SK-N-SH (cell line): ENCODE measurements at regions not wholly inside any gene's neighbourhood (a gene's known extent, or its start where the extent isn't known, plus 50 kb on each side); places are given as distances from the start of the nearest gene placed in this dataset.

Experiments used
- CTCF ChIA-PET: fragments of 300-600, 350-600 bp; formaldehyde crosslinking; extraction: SDS; loops from one replicate; lab custom pipeline; 2021; lab: Yijun Ruan, JAX
- POLR2A ChIA-PET: fragments of 350-600 bp; sonication (Branson Sonifier 250); formaldehyde crosslinking; extraction: SDS; loops from one replicate; lab custom pipeline; 2020; ENCODE audit warnings: antibody characterized with exemption, inconsistent platforms; lab: Yijun Ruan, JAX
- DNase-seq: peaks from one replicate; pipeline ENCODE4 v3.0.0; 2012
- H2AFZ ChIP-seq: fragments of 200-600 bp; sonication (generic); 2 replicates; pipeline ENCODE4 v1.8.1; 2016; ENCODE audit warnings: antibody characterized with exemption, mild to moderate bottlenecking, low read depth
- H3F3A ChIP-seq: fragments of 200-600 bp; sonication (generic); replicated peaks from 2 replicates; pipeline ENCODE3; 2016; ENCODE audit warnings: antibody characterized with exemption, mild to moderate bottlenecking; ENCODE audit not compliant: insufficient read depth
- H3K27ac ChIP-seq, 2 experiments: fragments of 200-500 bp in 1 of 2; fragments of 200-600 bp in 1 of 2; sonication (Bioruptor generic) in 1 of 2; sonication (generic), shearing (Covaris generic) in 1 of 2; 2 replicates each; pipeline versions ENCODE4 v1.5.1 to v1.6.1; 2014 to 2016; ENCODE audit warnings: low read depth in 2 of 2, inconsistent platforms in 1 of 2, low read length in 1 of 2, mild to moderate bottlenecking in 1 of 2, mixed read lengths in 1 of 2
- H3K27me3 ChIP-seq: fragments of 200-600 bp; sonication (generic), shearing (Covaris generic); 2 replicates; pipeline ENCODE4 v1.6.1; 2016; ENCODE audit warnings: mixed run types; ENCODE audit not compliant: insufficient read depth
- H3K36me3 ChIP-seq, 2 experiments: fragments of 200-500 bp in 1 of 2; fragments of 200-600 bp in 1 of 2; sonication (Bioruptor generic) in 1 of 2; sonication (generic) in 1 of 2; replicated peaks in 1 of 2; 2 replicates each; pipeline versions ENCODE3 to v1.5.1; 2014 to 2016; ENCODE audit warnings: low read length in 1 of 2, mild to moderate bottlenecking in 1 of 2; ENCODE audit not compliant: insufficient read depth in 2 of 2, control insufficient read depth in 1 of 2
- H3K4me1 ChIP-seq, 2 experiments: fragments of 200-500 bp in 1 of 2; fragments of 200-600 bp in 1 of 2; sonication (Bioruptor generic) in 1 of 2; sonication (generic), shearing (Covaris generic) in 1 of 2; 2 replicates each; pipeline versions ENCODE4 v1.5.1 to v1.6.1; 2014 to 2016; ENCODE audit warnings: low read depth in 1 of 2, low read length in 1 of 2, mixed run types in 1 of 2; ENCODE audit not compliant: insufficient read depth in 2 of 2, control insufficient read depth in 1 of 2
- H3K4me2 ChIP-seq: fragments of 200-600 bp; sonication (generic), shearing (Covaris generic); 2 replicates; pipeline ENCODE4 v1.6.1; 2017; ENCODE audit warnings: mixed run types
- H3K4me3 ChIP-seq, 2 experiments: fragments of 200-500 bp in 1 of 2; fragments of 200-600 bp in 1 of 2; sonication (Bioruptor generic) in 1 of 2; sonication (generic), shearing (Covaris generic) in 1 of 2; 2 replicates each; pipeline versions ENCODE4 v1.5.1 to v1.8.1; 2014 to 2016; ENCODE audit warnings: low read depth in 2 of 2, inconsistent platforms in 1 of 2, low read length in 1 of 2, mild to moderate bottlenecking in 1 of 2, mixed read lengths in 1 of 2, moderate library complexity in 1 of 2
- H3K79me2 ChIP-seq: fragments of 200-600 bp; sonication (generic); 2 replicates; pipeline ENCODE4 v1.8.1; 2017; ENCODE audit warnings: mild to moderate bottlenecking; ENCODE audit not compliant: insufficient read depth
- H3K9ac ChIP-seq: fragments of 200-600 bp; sonication (generic); 2 replicates; pipeline ENCODE4 v1.6.1; 2017; ENCODE audit warnings: mixed run types
- H3K9me2 ChIP-seq: fragments of 200-600 bp; sonication (generic); 2 replicates; pipeline ENCODE4 v1.6.1; 2017; ENCODE audit warnings: mixed run types
- H3K9me3 ChIP-seq: fragments of 200-600 bp; sonication (generic); 2 replicates; pipeline ENCODE4 v1.6.1; 2017; ENCODE audit warnings: mixed run types, mild to moderate bottlenecking, moderate library complexity
- H4K20me1 ChIP-seq: fragments of 200-600 bp; sonication (generic); 2 replicates; pipeline ENCODE4 v1.6.1; 2017; ENCODE audit warnings: mild to moderate bottlenecking, mixed run types; ENCODE audit not compliant: insufficient read depth
- CHD2 ChIP-seq: fragments of 150-350 bp; IDR thresholded peaks from 2 replicates; pipeline ENCODE4 v1.6.1; 2018; ENCODE audit warnings: low read length; ENCODE audit not compliant: partially characterized antibody
- EP300 ChIP-seq, 2 experiments: IDR thresholded peaks; 2 replicates each; pipeline versions ENCODE4 v1.4.0 to v1.6.1; 2012; ENCODE audit warnings: borderline replicate concordance in 1 of 2, low read depth in 1 of 2, low read length in 1 of 2
- FOXJ3 ChIP-seq: sonication (generic); formaldehyde crosslinking; IDR thresholded peaks from 2 replicates; pipeline ENCODE4 v1.5.1; 2020; ENCODE audit warnings: mild to moderate bottlenecking, missing genetic modification reagents
- GATA2 ChIP-seq: sonication (generic); formaldehyde crosslinking; IDR thresholded peaks from 2 replicates; pipeline ENCODE4 v1.5.0; 2020; ENCODE audit warnings: mild to moderate bottlenecking, missing genetic modification reagents
- JUND ChIP-seq: IDR thresholded peaks from 2 replicates; pipeline ENCODE4 v1.4.0; 2012
- MAX ChIP-seq: IDR thresholded peaks from 2 replicates; pipeline ENCODE4 v1.4.0; 2012; ENCODE audit warnings: low read depth
- MEF2A ChIP-seq: IDR thresholded peaks from 2 replicates; pipeline ENCODE4 v1.4.0; 2012; ENCODE audit warnings: low read depth, borderline replicate concordance
- MXI1 ChIP-seq: IDR thresholded peaks from 2 replicates; pipeline ENCODE4 v1.6.1; 2012; ENCODE audit warnings: mild to moderate bottlenecking, low read depth, low read length, improper control_type of control experiment
- NRF1 ChIP-seq: IDR thresholded peaks from 2 replicates; pipeline ENCODE4 v1.6.1; 2012; ENCODE audit warnings: low read depth, mild to moderate bottlenecking, low read length
- POLR2AphosphoS5 ChIP-seq: IDR thresholded peaks from 2 replicates; pipeline ENCODE4 v1.6.1; 2012; ENCODE audit warnings: low read depth, low read length
- RAD21 ChIP-seq: IDR thresholded peaks from 2 replicates; pipeline ENCODE4 v1.6.1; 2012; ENCODE audit warnings: mild to moderate bottlenecking, low read length
- SIN3A ChIP-seq: IDR thresholded peaks from 2 replicates; pipeline ENCODE4 v1.6.1; 2012; ENCODE audit warnings: low read depth, mild to moderate bottlenecking, low read length, moderate library complexity, borderline replicate concordance
- SMC3 ChIP-seq: IDR thresholded peaks from 2 replicates; pipeline ENCODE4 v1.6.1; 2012; ENCODE audit warnings: low read depth, low read length, improper control_type of control experiment
- TAF1 ChIP-seq: IDR thresholded peaks from 2 replicates; pipeline ENCODE4 v1.6.1; 2012; ENCODE audit warnings: low read depth, mild to moderate bottlenecking, low read length, moderate library complexity, borderline replicate concordance
- TCF12 ChIP-seq: IDR thresholded peaks from 2 replicates; pipeline ENCODE4 v1.4.0; 2012
- TEAD4 ChIP-seq: IDR thresholded peaks from 2 replicates; pipeline ENCODE4 v1.4.0; 2012; ENCODE audit warnings: mild to moderate bottlenecking, borderline replicate concordance; ENCODE audit not compliant: insufficient read depth
- USF1 ChIP-seq: IDR thresholded peaks from 2 replicates; pipeline ENCODE4 v1.4.0; 2012; ENCODE audit warnings: low read depth, borderline replicate concordance
- USF2 ChIP-seq: fragments of 150-350 bp; IDR thresholded peaks from 2 replicates; pipeline ENCODE4 v1.6.1; 2017; ENCODE audit warnings: antibody characterized with exemption, low read length, low read depth, borderline replicate concordance
- YY1 ChIP-seq: IDR thresholded peaks from 2 replicates; pipeline ENCODE4 v1.4.0; 2012; ENCODE audit warnings: low read depth, mild to moderate bottlenecking
- WGBS: methylation state at CpG from one replicate; pipeline ENCODE4 v1.1.6; 2017; ENCODE audit warnings: low lambda C conversion rate; 5-methylcytosine and 5-hydroxymethylcytosine counted together

- Histone ChIP-seq H3K9me3 (no peaks in the 10 kb centered on the region), H2AFZ (no peak overlapping the region), H3K79me2 (no peaks in the 10 kb centered on the region), H3K36me3 (no peaks in the 10 kb centered on the region), H4K20me1 (no peaks in the 10 kb centered on the region), H3K4me1 (no peaks in the 10 kb centered on the region), H3K4me2 (no peak overlapping the region), H3K4me3 (no peak overlapping the region), H3K9me2 (no peaks in the 10 kb centered on the region), H3K9ac (no peak overlapping the region), H3K27ac (no peak overlapping the region)
- 44% methylated on average over 7 of the region's 7 CpGs for WGBS
- ChIA-PET POLR2A (no interaction called here), CTCF (interaction anchor here (0.9 to 1.7 kb wide), 5 partner anchors 35 to 251 kb away, joined by 3 to 8 read pairs (median 4); no protein-coding TSS in a partner anchor)
- TF ChIP-seq SIN3A (no peak), TAF1 (no peak), CHD2 (no peak), NRF1 (no peak), TEAD4 (no peak), FOXJ3 (no peak)
- TF ChIP-seq, all 33 proteins: peak for 0
- DNase-seq: no peak
- Histone ChIP-seq H3F3A (no peaks in the 10 kb centered on the region), H3K27me3 (no peaks in the 10 kb centered on the region; the same call in 1 of the 2 replicates)
Measured at GRCh38 chr17:79339321-79339720, 264.7 kb downstream of the ENGASE start.

- Histone ChIP-seq H2AFZ (no peak overlapping the region), H3K4me2 (no peak overlapping the region), H3K9me3 (no peaks in the 10 kb centered on the region), H3K9ac (no peak overlapping the region), H4K20me1 (no peaks in the 10 kb centered on the region), H3K9me2 (no peaks in the 10 kb centered on the region), H3K4me3 (no peak overlapping the region), H3K27ac (no peak overlapping the region), H3K79me2 (no peaks in the 10 kb centered on the region), H3K27me3 (no peaks in the 10 kb centered on the region; the same call in none of the 2 replicates), H3K4me1 (no peaks in the 10 kb centered on the region), H3K36me3 (no peaks in the 10 kb centered on the region), H3F3A (no peaks in the 10 kb centered on the region)
- POLR2A ChIA-PET: no interaction called here
- no peak for DNase-seq
- CTCF ChIA-PET: interaction anchor here (1.1 to 1.2 kb wide), 3 partner anchors 8 to 55 kb away, joined by 3 to 7 read pairs (median 3); no protein-coding TSS in a partner anchor
- TF ChIP-seq MAX (no peak), YY1 (no peak), USF1 (no peak), POLR2AphosphoS5 (no peak), MXI1 (no peak), EP300 (IDR thresholded peaks at IDR 0.05; ENCODE audit: borderline replicate concordance in 1 of 2, low read depth in 1 of 2, low read length in 1 of 2) (no peak), RAD21 (no peak), USF2 (no peak), TCF12 (no peak), SMC3 (no peak), TEAD4 (no peak), JUND (no peak), NRF1 (no peak), GATA2 (CRISPR knock-in tag) (no peak), MEF2A (no peak), FOXJ3 (no peak)
- WGBS: 35% methylated on average over 4 of the region's 4 CpGs
Measured at GRCh38 chr17:79338604-79339003, 264.0 kb downstream of the ENGASE start.
